ENCODE measurements at regions not wholly inside any gene's neighbourhood (a gene's known extent, or its start where the extent isn't known, plus 50 kb on each side); places are given as distances from the start of the nearest gene placed in this dataset.

- H3K27me3 ChIP-seq (ENCODE audit: low read depth, low read length), result no peaks in the 10 kb centered on the region
- H3K79me2 ChIP-seq (ENCODE audit: low read length), result no peaks in the 10 kb centered on the region
- no peak overlapping the region for H3K4me2 ChIP-seq (ENCODE audit: low read length)
- no peaks in the 10 kb centered on the region for H3K4me1 ChIP-seq (ENCODE audit: low read length)
- no peak overlapping the region for H3K4me3 ChIP-seq (ENCODE audit: low read length)
- no peaks in the 10 kb centered on the region for H3K36me3 ChIP-seq (replicated peaks; ENCODE audit: low read depth, low read length)
- H2AFZ ChIP-seq (ENCODE audit: low read depth, low read length), result no peak overlapping the region
- TF ChIP-seq EZH2phosphoT487 (IDR thresholded peaks at IDR 0.05; ENCODE audit: low read depth) (no peak), CTCF (IDR thresholded peaks at IDR 0.05; ENCODE audit: low read depth, low read length) (no peak)
- H3K9me3 ChIP-seq (ENCODE audit: insufficient read depth, low read length), result no peaks in the 10 kb centered on the region
- H3K9ac ChIP-seq (ENCODE audit: low read length), result no peak overlapping the region
- no peak overlapping the region for H3K27ac ChIP-seq (ENCODE audit: low read length)
- no peaks in the 10 kb centered on the region for H4K20me1 ChIP-seq (ENCODE audit: insufficient read depth, low read length)
Observed at GRCh38 chr3:95717048-95717447, 1097.3 kb upstream of the EPHA6 start.

- H4K20me1 ChIP-seq (ENCODE audit: insufficient read depth, low read length), result no peaks in the 10 kb centered on the region
- no peaks in the 10 kb centered on the region for H3K79me2 ChIP-seq (ENCODE audit: low read length)
- no peaks in the 10 kb centered on the region for H3K4me1 ChIP-seq (ENCODE audit: low read length)
- no peaks in the 10 kb centered on the region for H3K27me3 ChIP-seq (ENCODE audit: low read depth, low read length)
- no peak overlapping the region for H3K9ac ChIP-seq (ENCODE audit: low read length)
- H3K27ac ChIP-seq (ENCODE audit: low read length), result no peak overlapping the region
- no peaks in the 10 kb centered on the region for H3K9me3 ChIP-seq (ENCODE audit: insufficient read depth, low read length)
- TF ChIP-seq CTCF (IDR thresholded peaks at IDR 0.05; ENCODE audit: low read depth, low read length) (no peak), EZH2phosphoT487 (IDR thresholded peaks at IDR 0.05; ENCODE audit: low read depth) (no peak)
- H2AFZ ChIP-seq (ENCODE audit: low read depth, low read length), result no peak overlapping the region
- H3K4me3 ChIP-seq (ENCODE audit: low read length), result no peak overlapping the region
- no peak overlapping the region for H3K4me2 ChIP-seq (ENCODE audit: low read length)
- no peaks in the 10 kb centered on the region for H3K36me3 ChIP-seq (replicated peaks; ENCODE audit: low read depth, low read length)
Observed at GRCh38 chr3:95718168-95718567, 1096.2 kb upstream of the EPHA6 start.

GRCh38 chr3:95719481-95719880 lies 1094.9 kb upstream of the EPHA6 start:
- Histone ChIP-seq H3K9ac (ENCODE audit: low read length) (no peak overlapping the region), H2AFZ (ENCODE audit: low read depth, low read length) (no peak overlapping the region), H3K4me2 (ENCODE audit: low read length) (no peak overlapping the region), H3K79me2 (ENCODE audit: low read length) (no peaks in the 10 kb centered on the region), H3K27me3 (ENCODE audit: low read depth, low read length) (no peaks in the 10 kb centered on the region), H3K4me1 (ENCODE audit: low read length) (no peaks in the 10 kb centered on the region), H4K20me1 (ENCODE audit: insufficient read depth, low read length) (no peaks in the 10 kb centered on the region), H3K36me3 (replicated peaks; ENCODE audit: low read depth, low read length) (no peaks in the 10 kb centered on the region), H3K9me3 (ENCODE audit: insufficient read depth, low read length) (no peaks in the 10 kb centered on the region), H3K4me3 (ENCODE audit: low read length) (no peak overlapping the region), H3K27ac (ENCODE audit: low read length) (no peak overlapping the region)
- TF ChIP-seq EZH2phosphoT487 (IDR thresholded peaks at IDR 0.05; ENCODE audit: low read depth) (no peak), CTCF (IDR thresholded peaks at IDR 0.05; ENCODE audit: low read depth, low read length) (no peak)

GRCh38 chr3:95721938-95722337 lies 1092.5 kb upstream of the EPHA6 start:
- Histone ChIP-seq H3K4me2 (ENCODE audit: low read length) (no peak overlapping the region), H4K20me1 (ENCODE audit: insufficient read depth, low read length) (no peaks in the 10 kb centered on the region), H3K4me3 (ENCODE audit: low read length) (no peak overlapping the region), H2AFZ (ENCODE audit: low read depth, low read length) (0 out of 2 replicates have a peak overlapping the region, but pooled peaks have one; percentile 56), H3K4me1 (ENCODE audit: low read length) (no peaks in the 10 kb centered on the region), H3K27me3 (ENCODE audit: low read depth, low read length) (no peaks in the 10 kb centered on the region), H3K36me3 (replicated peaks; ENCODE audit: low read depth, low read length) (no peaks in the 10 kb centered on the region), H3K9ac (ENCODE audit: low read length) (no peak overlapping the region), H3K79me2 (ENCODE audit: low read length) (no peaks in the 10 kb centered on the region), H3K9me3 (ENCODE audit: insufficient read depth, low read length) (no peaks in the 10 kb centered on the region), H3K27ac (ENCODE audit: low read length) (no peak overlapping the region)
- TF ChIP-seq CTCF (IDR thresholded peaks at IDR 0.05; ENCODE audit: low read depth, low read length), result no peak
- TF ChIP-seq EZH2phosphoT487 (IDR thresholded peaks at IDR 0.05; ENCODE audit: low read depth), result no peak
